ENCODE measurements at regions not wholly inside any gene's neighbourhood (a gene's known extent, or its start where the extent isn't known, plus 50 kb on each side); places are given as distances from the start of the nearest gene placed in this dataset.
"Not testable (repeated sequence)": the region's sequence is repeated elsewhere in the genome, so short reads cannot be mapped to it uniquely, and the experiment has no call there.

- no peaks in the 10 kb centered on the region for H3K79me2 ChIP-seq
- TF ChIP-seq CTCF (IDR thresholded peaks at IDR 0.05) = no peak
Measured at GRCh38 chr3:22819209-22819608, 383.9 kb upstream of the UBE2E2 start.

GRCh38 chr3:22835041-22835440 lies 368.1 kb upstream of the UBE2E2 start:
- Histone ChIP-seq H3K79me2 (no peaks in the 10 kb centered on the region), H3K4me2 (ENCODE audit: low read length) (no peak overlapping the region), H3K4me3 (ENCODE audit: low read depth, low read length) (no peak overlapping the region), H3K4me1 (no peaks in the 10 kb centered on the region), H3K36me3 (ENCODE audit: control insufficient read depth, insufficient read depth, low read length) (no peaks in the 10 kb centered on the region), H3K27ac (no peak overlapping the region), H2AFZ (no peak overlapping the region), H3K9me3 (ENCODE audit: control insufficient read depth, low read length) (no peaks in the 10 kb centered on the region), H3K9ac (no peak overlapping the region), H3K27me3 (ENCODE audit: control insufficient read depth, insufficient read depth, low read length) (no peaks in the 10 kb centered on the region)
- TF ChIP-seq CTCF (IDR thresholded peaks at IDR 0.05) = no peak

More at GRCh38 chr3:22819209-22819608, 383.9 kb upstream of the UBE2E2 start:
- H3K9me3 ChIP-seq (ENCODE audit: control insufficient read depth, low read length) = no peaks in the 10 kb centered on the region
- no peaks in the 10 kb centered on the region for H3K27me3 ChIP-seq (ENCODE audit: control insufficient read depth, insufficient read depth, low read length)
- H3K27ac ChIP-seq = no peak overlapping the region
- no peak overlapping the region for H3K9ac ChIP-seq
- no peak overlapping the region for H3K4me3 ChIP-seq (ENCODE audit: low read depth, low read length)
- no peaks in the 10 kb centered on the region for H3K36me3 ChIP-seq (ENCODE audit: control insufficient read depth, insufficient read depth, low read length)
- H2AFZ ChIP-seq = no peak overlapping the region
- H3K4me2 ChIP-seq (ENCODE audit: low read length) = no peak overlapping the region
- H3K4me1 ChIP-seq = no peaks in the 10 kb centered on the region

GRCh38 chr3:22836131-22836530 lies 367.0 kb upstream of the UBE2E2 start:
- Histone ChIP-seq H3K27me3 (ENCODE audit: control insufficient read depth, insufficient read depth, low read length) (no peaks in the 10 kb centered on the region), H3K4me2 (ENCODE audit: low read length) (no peak overlapping the region), H3K36me3 (ENCODE audit: control insufficient read depth, insufficient read depth, low read length) (no peaks in the 10 kb centered on the region), H3K27ac (no peak overlapping the region), H3K9me3 (ENCODE audit: control insufficient read depth, low read length) (no peaks in the 10 kb centered on the region), H3K4me1 (no peaks in the 10 kb centered on the region), H3K79me2 (no peaks in the 10 kb centered on the region), H3K4me3 (ENCODE audit: low read depth, low read length) (no peak overlapping the region), H3K9ac (no peak overlapping the region), H2AFZ (no peak overlapping the region)
- TF ChIP-seq CTCF (IDR thresholded peaks at IDR 0.05) = no peak

GRCh38 chr3:22843854-22844253 lies 359.3 kb upstream of the UBE2E2 start:
- H3K4me1 ChIP-seq = no peaks in the 10 kb centered on the region
- H3K4me3 ChIP-seq (ENCODE audit: low read depth, low read length) = no peak overlapping the region
- H3K9ac ChIP-seq = no peak overlapping the region
- H3K27ac ChIP-seq = no peak overlapping the region
- H3K27me3 ChIP-seq (ENCODE audit: control insufficient read depth, insufficient read depth, low read length) = no peaks in the 10 kb centered on the region
- no peak overlapping the region for H3K4me2 ChIP-seq (ENCODE audit: low read length)
- TF ChIP-seq CTCF (IDR thresholded peaks at IDR 0.05) = no peak
- H2AFZ ChIP-seq = no peak overlapping the region
- no peaks in the 10 kb centered on the region for H3K36me3 ChIP-seq (ENCODE audit: control insufficient read depth, insufficient read depth, low read length)
- no peaks in the 10 kb centered on the region for H3K79me2 ChIP-seq
- H3K9me3 ChIP-seq (ENCODE audit: control insufficient read depth, low read length) = no peaks in the 10 kb centered on the region

- no peaks in the 10 kb centered on the region for H3K79me2 ChIP-seq
- no peak overlapping the region for H3K4me3 ChIP-seq (ENCODE audit: low read depth, low read length)
- no peak overlapping the region for H3K4me2 ChIP-seq (ENCODE audit: low read length)
- no peaks in the 10 kb centered on the region for H3K36me3 ChIP-seq (ENCODE audit: control insufficient read depth, insufficient read depth, low read length)
- H3K4me1 ChIP-seq = no peaks in the 10 kb centered on the region
- H3K9me3 ChIP-seq (ENCODE audit: control insufficient read depth, low read length) = no peaks in the 10 kb centered on the region
- TF ChIP-seq CTCF (IDR thresholded peaks at IDR 0.05) = no peak
- H2AFZ ChIP-seq = no peak overlapping the region
- no peak overlapping the region for H3K9ac ChIP-seq
- H3K27me3 ChIP-seq (ENCODE audit: control insufficient read depth, insufficient read depth, low read length) = no peaks in the 10 kb centered on the region
- no peak overlapping the region for H3K27ac ChIP-seq
Measured at GRCh38 chr3:22846566-22846965, 356.6 kb upstream of the UBE2E2 start.

- H3K9me3 ChIP-seq (ENCODE audit: control insufficient read depth, low read length); H2AFZ ChIP-seq; H3K9ac ChIP-seq; H3K27me3 ChIP-seq (ENCODE audit: control insufficient read depth, insufficient read depth, low read length); H3K27ac ChIP-seq; H3K4me2 ChIP-seq (ENCODE audit: low read length); H3K4me3 ChIP-seq (ENCODE audit: low read depth, low read length); H3K4me1 ChIP-seq; H3K36me3 ChIP-seq (ENCODE audit: control insufficient read depth, insufficient read depth, low read length); H3K79me2 ChIP-seq: not testable (repeated sequence)
Measured at GRCh38 chr3:22849583-22849982, 353.5 kb upstream of the UBE2E2 start.

All from parathyroid adenoma (tissue), 2 donors.